HEK293 (cell line): ENCODE measurements at regions not wholly inside any gene's neighbourhood (a gene's known extent, or its start where the extent isn't known, plus 50 kb on each side); places are given as distances from the start of the nearest gene placed in this dataset.

Experiments used
- CTCF ChIA-PET: fragments of 350-600 bp; formaldehyde crosslinking; extraction: SDS; loops from one replicate; lab custom pipeline; 2021; ENCODE audit warnings: antibody characterized with exemption; lab: Yijun Ruan, JAX
- POLR2A ChIA-PET: fragments of 300-600 bp; formaldehyde crosslinking; extraction: SDS; loops from one replicate; lab custom pipeline; 2020; ENCODE audit warnings: antibody characterized with exemption, inconsistent platforms; lab: Yijun Ruan, JAX
- H3K27ac ChIP-seq: fragments of 200-500 bp; sonication (Bioruptor generic); 2 replicates; pipeline ENCODE4 v1.5.1; 2014; ENCODE audit warnings: low read depth, low read length, control low read depth, inconsistent platforms; ENCODE audit errors: extremely low read depth
- H3K36me3 ChIP-seq, 2 experiments: fragments of 200-500 bp in 1 of 2; sonication (Bioruptor generic) in 1 of 2; 1 replicate in 1 of 2; 2 replicates in 1 of 2; pipeline ENCODE4 v1.5.1; 2014 to 2017; ENCODE audit warnings: inconsistent platforms in 2 of 2, low read length in 2 of 2; ENCODE audit not compliant: control insufficient read depth in 2 of 2, insufficient read depth in 1 of 2
- H3K4me1 ChIP-seq: fragments of 200-500 bp; sonication (Bioruptor generic); 2 replicates; pipeline ENCODE4 v1.5.1; 2014; ENCODE audit warnings: mild to moderate bottlenecking, low read length, inconsistent platforms; ENCODE audit not compliant: control insufficient read depth, insufficient read depth
- H3K4me3 ChIP-seq: 2 replicates; pipeline ENCODE4 v1.5.1; 2011; ENCODE audit warnings: low read depth, mild to moderate bottlenecking, control low read depth, low read length, moderate library complexity
- H3K9me3 ChIP-seq: fragments of 200-500 bp; sonication (Bioruptor generic); 2 replicates; pipeline ENCODE4 v1.5.1; 2014; ENCODE audit warnings: low read depth, low read length, inconsistent platforms; ENCODE audit not compliant: control insufficient read depth, insufficient read depth
- EGR2 ChIP-seq: fragments of 450-650 bp; formaldehyde crosslinking; IDR thresholded peaks from 2 replicates; pipeline ENCODE4 v1.5.1; 2016; ENCODE audit warnings: low read depth, missing biosample characterization, missing genetic modification characterization
- MZF1 ChIP-seq: fragments of 450-650 bp; formaldehyde crosslinking; IDR thresholded peaks from 2 replicates; pipeline ENCODE4 v1.5.1; 2017; ENCODE audit warnings: missing biosample characterization, missing genetic modification characterization, borderline replicate concordance
- SP7 ChIP-seq: fragments of 450-650 bp; formaldehyde crosslinking; IDR thresholded peaks from 2 replicates; pipeline ENCODE4 v1.5.1; 2016; ENCODE audit warnings: missing biosample characterization, missing genetic modification characterization
- WT1 ChIP-seq: fragments of 450-650 bp; formaldehyde crosslinking; IDR thresholded peaks from 2 replicates; pipeline ENCODE4 v1.5.1; 2016; ENCODE audit warnings: missing biosample characterization, missing genetic modification characterization
- ZBTB1 ChIP-seq: fragments of 450-650 bp; formaldehyde crosslinking; IDR thresholded peaks from 2 replicates; pipeline ENCODE4 v1.5.1; 2016; ENCODE audit warnings: missing biosample characterization, missing genetic modification characterization
- ZFP69B ChIP-seq: fragments of 450-650 bp; formaldehyde crosslinking; IDR thresholded peaks from 2 replicates; pipeline ENCODE4 v1.5.1; 2016; ENCODE audit warnings: missing biosample characterization, missing genetic modification characterization
- ZNF114 ChIP-seq: fragments of 450-650 bp; formaldehyde crosslinking; IDR thresholded peaks from 2 replicates; pipeline ENCODE4 v1.5.0; 2017; ENCODE audit warnings: missing biosample characterization, missing genetic modification characterization
- ZNF16 ChIP-seq: fragments of 450-650 bp; formaldehyde crosslinking; IDR thresholded peaks from 2 replicates; pipeline ENCODE4 v1.5.1; 2016; ENCODE audit warnings: low read depth, missing biosample characterization, missing genetic modification characterization
- ZNF184 ChIP-seq: fragments of 450-650 bp; IDR thresholded peaks from 2 replicates; pipeline ENCODE4 v1.5.1; 2018; ENCODE audit warnings: missing biosample characterization, mild to moderate bottlenecking, missing genetic modification characterization
- ZNF19 ChIP-seq: fragments of 450-650 bp; formaldehyde crosslinking; IDR thresholded peaks from 2 replicates; pipeline ENCODE4; 2016; ENCODE audit warnings: missing biosample characterization, missing genetic modification characterization, low read depth
- ZNF211 ChIP-seq: fragments of 450-650 bp; formaldehyde crosslinking; IDR thresholded peaks from 2 replicates; pipeline ENCODE4 v1.5.1; 2016; ENCODE audit warnings: low read depth, missing biosample characterization, missing genetic modification characterization
- ZNF23 ChIP-seq: fragments of 450-650 bp; formaldehyde crosslinking; IDR thresholded peaks from 2 replicates; pipeline ENCODE4 v1.5.1; 2016; ENCODE audit warnings: missing biosample characterization, missing genetic modification characterization, borderline replicate concordance
- ZNF404 ChIP-seq: fragments of 450-650 bp; formaldehyde crosslinking; IDR thresholded peaks from 2 replicates; pipeline ENCODE4 v1.5.1; 2017; ENCODE audit warnings: missing biosample characterization, missing genetic modification characterization
- ZNF544 ChIP-seq: fragments of 450-650 bp; formaldehyde crosslinking; IDR thresholded peaks from 2 replicates; pipeline ENCODE4 v1.5.0; 2017; ENCODE audit warnings: missing biosample characterization, missing genetic modification characterization
- ZNF555 ChIP-seq: fragments of 450-650 bp; formaldehyde crosslinking; conservative IDR thresholded peaks from 2 replicates; pipeline ENCODE4 v1.5.1; 2017; ENCODE audit warnings: missing biosample characterization, mild to moderate bottlenecking, missing genetic modification characterization, inconsistent platforms
- ZNF585B ChIP-seq: fragments of 450-650 bp; formaldehyde crosslinking; IDR thresholded peaks from 2 replicates; pipeline ENCODE4 v1.5.1; 2016; ENCODE audit warnings: missing biosample characterization, missing genetic modification characterization
- ZNF600 ChIP-seq: fragments of 450-650 bp; formaldehyde crosslinking; IDR thresholded peaks from 2 replicates; pipeline ENCODE4 v1.5.1; 2016; ENCODE audit warnings: missing biosample characterization, missing genetic modification characterization
- ZNF610 ChIP-seq: fragments of 450-650 bp; formaldehyde crosslinking; IDR thresholded peaks from 2 replicates; pipeline ENCODE4 v1.5.1; 2016; ENCODE audit warnings: missing biosample characterization, missing genetic modification characterization, borderline replicate concordance
- ZNF623 ChIP-seq: fragments of 450-650 bp; formaldehyde crosslinking; IDR thresholded peaks from 2 replicates; pipeline ENCODE4 v1.5.1; 2016; ENCODE audit warnings: missing biosample characterization, missing genetic modification characterization
- ZNF626 ChIP-seq: fragments of 450-650 bp; sonication (Bioruptor Pico); formaldehyde crosslinking; IDR thresholded peaks from 2 replicates; pipeline ENCODE4 v1.5.1; 2018; ENCODE audit warnings: missing biosample characterization, missing genetic modification characterization, inconsistent platforms
- ZNF658 ChIP-seq: fragments of 450-650 bp; formaldehyde crosslinking; IDR thresholded peaks from 2 replicates; pipeline ENCODE4; 2016; ENCODE audit warnings: missing biosample characterization, missing genetic modification characterization
- ZNF747 ChIP-seq: fragments of 450-650 bp; formaldehyde crosslinking; IDR thresholded peaks from 2 replicates; pipeline ENCODE4 v1.5.1; 2016; ENCODE audit warnings: missing biosample characterization, missing genetic modification characterization
- ZNF785 ChIP-seq: fragments of 450-650 bp; formaldehyde crosslinking; IDR thresholded peaks from 2 replicates; pipeline ENCODE4 v1.5.1; 2016; ENCODE audit warnings: missing biosample characterization, missing genetic modification characterization
- ZNF791 ChIP-seq: fragments of 450-650 bp; formaldehyde crosslinking; IDR thresholded peaks from 2 replicates; pipeline ENCODE4 v1.5.1; 2016; ENCODE audit warnings: missing biosample characterization, missing genetic modification characterization
- ZSCAN23 ChIP-seq: fragments of 450-650 bp; formaldehyde crosslinking; IDR thresholded peaks from 2 replicates; pipeline ENCODE4 v1.5.1; 2016; ENCODE audit warnings: missing biosample characterization, missing genetic modification characterization
- TF ChIP-seq, protein P1 (sequence below): fragments of 450-650 bp; formaldehyde crosslinking; IDR thresholded peaks from 2 replicates; pipeline ENCODE4 v1.5.1; 2016; ENCODE audit warnings: missing biosample characterization, missing genetic modification characterization
- TF ChIP-seq, protein P2 (sequence below): fragments of 450-650 bp; formaldehyde crosslinking; IDR thresholded peaks from 2 replicates; pipeline ENCODE4 v1.5.1; 2016; ENCODE audit warnings: missing biosample characterization, missing genetic modification characterization
- TF ChIP-seq, protein P3 (sequence below): fragments of 450-650 bp; formaldehyde crosslinking; IDR thresholded peaks from 2 replicates; pipeline ENCODE4 v1.5.1; 2016; ENCODE audit warnings: missing biosample characterization, missing genetic modification characterization
- TF ChIP-seq, protein P4 (sequence below): fragments of 450-650 bp; formaldehyde crosslinking; IDR thresholded peaks from 2 replicates; pipeline ENCODE4 v1.5.1; 2017; ENCODE audit warnings: missing biosample characterization, missing genetic modification characterization

DNA sequence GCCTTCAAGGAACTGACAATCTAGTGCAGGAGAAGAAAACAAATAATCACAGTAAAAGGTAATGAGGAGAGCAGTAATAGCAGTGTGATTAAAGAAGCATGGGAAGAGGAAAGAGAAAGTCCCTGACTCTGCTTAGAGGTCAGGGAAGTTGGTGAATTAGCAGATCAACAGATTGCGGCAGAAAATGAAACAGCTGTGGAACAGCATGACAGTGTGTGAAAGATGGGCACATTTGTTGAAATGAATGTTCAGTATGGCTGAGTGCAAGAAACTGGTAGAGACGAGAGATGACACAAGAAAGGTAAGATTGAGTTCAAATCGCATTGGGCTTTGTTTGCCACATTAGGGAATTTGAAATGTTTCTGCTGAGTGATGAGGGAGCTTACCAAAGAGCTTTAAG is 63.7 kb upstream of the RASSF8 start:
- ChIA-PET POLR2A (no interaction called here), CTCF (no interaction called here)
- Histone ChIP-seq H3K36me3 (no peaks in the 10 kb centered on the region), H3K4me1 (no peaks in the 10 kb centered on the region), H3K9me3 (no peaks in the 10 kb centered on the region), H3K4me3 (no peak overlapping the region), H3K27ac (no peak overlapping the region)
- no peak for TF ChIP-seq ZNF555 (tag by site-specific recombination)
- no peak for TF ChIP-seq ZNF19
- TF ChIP-seq ZNF626 (tag by site-specific recombination): no peak
- no peak for TF ChIP-seq MZF1 (tag by site-specific recombination)
- no peak for TF ChIP-seq ZNF585B
- TF ChIP-seq WT1 (tag by site-specific recombination): no peak
- TF ChIP-seq, protein P1, sequence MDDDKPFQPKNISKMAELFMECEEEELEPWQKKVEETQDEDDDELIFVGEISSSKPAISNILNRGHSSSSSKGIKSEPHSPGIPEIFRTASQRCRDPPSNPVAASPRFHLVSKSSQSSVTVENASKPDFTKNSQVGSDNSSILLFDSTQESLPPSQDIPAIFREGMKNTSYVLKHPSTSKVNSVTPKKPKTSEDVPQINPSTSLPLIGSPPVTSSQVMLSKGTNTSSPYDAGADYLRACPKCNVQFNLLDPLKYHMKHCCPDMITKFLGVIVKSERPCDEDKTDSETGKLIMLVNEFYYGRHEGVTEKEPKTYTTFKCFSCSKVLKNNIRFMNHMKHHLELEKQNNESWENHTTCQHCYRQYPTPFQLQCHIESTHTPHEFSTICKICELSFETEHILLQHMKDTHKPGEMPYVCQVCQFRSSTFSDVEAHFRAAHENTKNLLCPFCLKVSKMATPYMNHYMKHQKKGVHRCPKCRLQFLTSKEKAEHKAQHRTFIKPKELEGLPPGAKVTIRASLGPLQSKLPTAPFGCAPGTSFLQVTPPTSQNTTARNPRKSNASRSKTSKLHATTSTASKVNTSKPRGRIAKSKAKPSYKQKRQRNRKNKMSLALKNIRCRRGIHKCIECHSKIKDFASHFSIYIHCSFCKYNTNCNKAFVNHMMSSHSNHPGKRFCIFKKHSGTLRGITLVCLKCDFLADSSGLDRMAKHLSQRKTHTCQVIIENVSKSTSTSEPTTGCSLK (tag by site-specific recombination): no peak
- TF ChIP-seq, protein P2, sequence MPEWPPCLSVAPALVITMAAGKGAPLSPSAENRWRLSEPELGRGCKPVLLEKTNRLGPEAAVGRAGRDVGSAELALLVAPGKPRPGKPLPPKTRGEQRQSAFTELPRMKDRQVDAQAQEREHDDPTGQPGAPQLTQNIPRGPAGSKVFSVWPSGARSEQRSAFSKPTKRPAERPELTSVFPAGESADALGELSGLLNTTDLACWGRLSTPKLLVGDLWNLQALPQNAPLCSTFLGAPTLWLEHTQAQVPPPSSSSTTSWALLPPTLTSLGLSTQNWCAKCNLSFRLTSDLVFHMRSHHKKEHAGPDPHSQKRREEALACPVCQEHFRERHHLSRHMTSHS (tag by site-specific recombination): no peak
- no peak for TF ChIP-seq ZSCAN23 (tag by site-specific recombination)
- no peak for TF ChIP-seq ZNF114 (tag by site-specific recombination)
- no peak for TF ChIP-seq ZNF747 (tag by site-specific recombination)
- TF ChIP-seq ZNF16 (tag by site-specific recombination): no peak
- TF ChIP-seq ZNF23: no peak

DNA sequence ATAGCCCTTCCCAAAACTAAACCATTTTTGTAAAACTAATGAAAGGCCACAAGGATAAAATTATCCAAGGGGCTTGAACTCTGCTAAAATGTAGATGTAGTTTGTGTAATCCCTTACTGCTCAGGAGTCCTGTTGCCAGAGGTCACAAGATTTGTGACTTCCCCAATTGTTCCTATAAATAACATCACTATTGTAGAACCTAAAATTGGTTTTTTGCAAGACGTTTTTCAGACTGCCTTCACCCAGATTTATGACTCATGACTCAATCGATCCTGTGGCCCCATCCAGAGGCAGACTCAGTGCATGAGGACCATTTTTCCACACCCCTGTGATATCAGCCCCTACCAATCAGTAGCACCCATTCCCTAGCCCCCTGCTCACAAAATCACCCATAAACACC is 61.5 kb upstream of the RASSF8 start:
- ChIA-PET CTCF (interaction anchor here (0.6 kb wide), 1 partner anchor 14 kb away, joined by 3 read pairs; no protein-coding TSS in a partner anchor), POLR2A (no interaction called here)
- TF ChIP-seq ZNF791 (no peak), ZNF658 (tag by site-specific recombination) (no peak), ZBTB1 (no peak), ZNF544 (tag by site-specific recombination) (no peak), ZNF785 (no peak), ZNF114 (tag by site-specific recombination) (no peak), ZNF404 (tag by site-specific recombination) (no peak), ZNF610 (tag by site-specific recombination) (no peak), EGR2 (tag by site-specific recombination) (no peak), ZNF184 (tag by site-specific recombination) (no peak), ZFP69B (tag by site-specific recombination) (no peak), ZNF211 (tag by site-specific recombination) (no peak), SP7 (no peak), ZNF623 (tag by site-specific recombination) (no peak), ZNF600 (tag by site-specific recombination) (no peak)
- TF ChIP-seq, protein P3, sequence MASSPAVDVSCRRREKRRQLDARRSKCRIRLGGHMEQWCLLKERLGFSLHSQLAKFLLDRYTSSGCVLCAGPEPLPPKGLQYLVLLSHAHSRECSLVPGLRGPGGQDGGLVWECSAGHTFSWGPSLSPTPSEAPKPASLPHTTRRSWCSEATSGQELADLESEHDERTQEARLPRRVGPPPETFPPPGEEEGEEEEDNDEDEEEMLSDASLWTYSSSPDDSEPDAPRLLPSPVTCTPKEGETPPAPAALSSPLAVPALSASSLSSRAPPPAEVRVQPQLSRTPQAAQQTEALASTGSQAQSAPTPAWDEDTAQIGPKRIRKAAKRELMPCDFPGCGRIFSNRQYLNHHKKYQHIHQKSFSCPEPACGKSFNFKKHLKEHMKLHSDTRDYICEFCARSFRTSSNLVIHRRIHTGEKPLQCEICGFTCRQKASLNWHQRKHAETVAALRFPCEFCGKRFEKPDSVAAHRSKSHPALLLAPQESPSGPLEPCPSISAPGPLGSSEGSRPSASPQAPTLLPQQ (tag by site-specific recombination): no peak
- TF ChIP-seq, protein P4, sequence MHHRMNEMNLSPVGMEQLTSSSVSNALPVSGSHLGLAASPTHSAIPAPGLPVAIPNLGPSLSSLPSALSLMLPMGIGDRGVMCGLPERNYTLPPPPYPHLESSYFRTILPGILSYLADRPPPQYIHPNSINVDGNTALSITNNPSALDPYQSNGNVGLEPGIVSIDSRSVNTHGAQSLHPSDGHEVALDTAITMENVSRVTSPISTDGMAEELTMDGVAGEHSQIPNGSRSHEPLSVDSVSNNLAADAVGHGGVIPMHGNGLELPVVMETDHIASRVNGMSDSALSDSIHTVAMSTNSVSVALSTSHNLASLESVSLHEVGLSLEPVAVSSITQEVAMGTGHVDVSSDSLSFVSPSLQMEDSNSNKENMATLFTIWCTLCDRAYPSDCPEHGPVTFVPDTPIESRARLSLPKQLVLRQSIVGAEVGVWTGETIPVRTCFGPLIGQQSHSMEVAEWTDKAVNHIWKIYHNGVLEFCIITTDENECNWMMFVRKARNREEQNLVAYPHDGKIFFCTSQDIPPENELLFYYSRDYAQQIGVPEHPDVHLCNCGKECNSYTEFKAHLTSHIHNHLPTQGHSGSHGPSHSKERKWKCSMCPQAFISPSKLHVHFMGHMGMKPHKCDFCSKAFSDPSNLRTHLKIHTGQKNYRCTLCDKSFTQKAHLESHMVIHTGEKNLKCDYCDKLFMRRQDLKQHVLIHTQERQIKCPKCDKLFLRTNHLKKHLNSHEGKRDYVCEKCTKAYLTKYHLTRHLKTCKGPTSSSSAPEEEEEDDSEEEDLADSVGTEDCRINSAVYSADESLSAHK (tag by site-specific recombination): no peak
- Histone ChIP-seq H3K4me3 (no peak overlapping the region), H3K36me3 (no peaks in the 10 kb centered on the region), H3K27ac (no peak overlapping the region), H3K9me3 (no peaks in the 10 kb centered on the region), H3K4me1 (no peaks in the 10 kb centered on the region)
